ENCODE measurements at regions not wholly inside any gene's neighbourhood (a gene's known extent, or its start where the extent isn't known, plus 50 kb on each side); places are given as distances from the start of the nearest gene placed in this dataset.

DNA sequence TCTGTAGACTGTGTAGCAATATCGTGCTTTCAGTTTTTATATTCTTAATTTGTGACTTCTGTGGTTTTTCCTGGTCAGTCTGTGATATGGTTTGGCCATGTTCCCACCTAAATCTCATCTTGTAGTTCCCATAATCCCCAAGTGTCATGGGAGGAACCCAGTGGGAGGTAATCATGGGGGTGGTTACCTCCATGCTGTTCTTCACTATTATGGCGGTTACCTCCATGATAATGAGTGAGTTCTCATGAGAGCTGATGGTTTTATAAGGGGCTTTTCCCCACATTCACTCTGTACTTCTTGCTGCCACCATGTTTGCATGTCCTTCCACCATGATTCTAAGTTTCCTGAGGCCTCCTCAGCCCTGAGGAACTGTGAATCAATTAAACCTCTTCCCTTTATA is 169.8 kb downstream of the LEPR start:
- H3K4me3 ChIP-seq (ENCODE audit: low read depth in 1 of 3, low read length in 3 of 3) = no peak overlapping the region
- TF ChIP-seq, protein P1, sequence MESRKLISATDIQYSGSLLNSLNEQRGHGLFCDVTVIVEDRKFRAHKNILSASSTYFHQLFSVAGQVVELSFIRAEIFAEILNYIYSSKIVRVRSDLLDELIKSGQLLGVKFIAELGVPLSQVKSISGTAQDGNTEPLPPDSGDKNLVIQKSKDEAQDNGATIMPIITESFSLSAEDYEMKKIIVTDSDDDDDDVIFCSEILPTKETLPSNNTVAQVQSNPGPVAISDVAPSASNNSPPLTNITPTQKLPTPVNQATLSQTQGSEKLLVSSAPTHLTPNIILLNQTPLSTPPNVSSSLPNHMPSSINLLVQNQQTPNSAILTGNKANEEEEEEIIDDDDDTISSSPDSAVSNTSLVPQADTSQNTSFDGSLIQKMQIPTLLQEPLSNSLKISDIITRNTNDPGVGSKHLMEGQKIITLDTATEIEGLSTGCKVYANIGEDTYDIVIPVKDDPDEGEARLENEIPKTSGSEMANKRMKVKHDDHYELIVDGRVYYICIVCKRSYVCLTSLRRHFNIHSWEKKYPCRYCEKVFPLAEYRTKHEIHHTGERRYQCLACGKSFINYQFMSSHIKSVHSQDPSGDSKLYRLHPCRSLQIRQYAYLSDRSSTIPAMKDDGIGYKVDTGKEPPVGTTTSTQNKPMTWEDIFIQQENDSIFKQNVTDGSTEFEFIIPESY (IDR thresholded peaks at IDR 0.05) = no peak
- TF ChIP-seq FOXA1 (IDR thresholded peaks at IDR 0.05) (no peak), FOXA2 (IDR thresholded peaks at IDR 0.05) (no peak), TAF1 (conservative IDR thresholded peaks at IDR 0.05) (no peak), RAD21 (IDR thresholded peaks at IDR 0.05) (no peak), GABPA (IDR thresholded peaks at IDR 0.05 in 1 of 2, conservative IDR thresholded peaks at IDR 0.05 in 1 of 2) (no peak), JUND (IDR thresholded peaks at IDR 0.05) (no peak), YY1 (IDR thresholded peaks at IDR 0.05) (no peak), HNF4G (IDR thresholded peaks at IDR 0.05) (no peak), NR2F2 (IDR thresholded peaks at IDR 0.05) (no peak)
- TF ChIP-seq, protein P2, sequence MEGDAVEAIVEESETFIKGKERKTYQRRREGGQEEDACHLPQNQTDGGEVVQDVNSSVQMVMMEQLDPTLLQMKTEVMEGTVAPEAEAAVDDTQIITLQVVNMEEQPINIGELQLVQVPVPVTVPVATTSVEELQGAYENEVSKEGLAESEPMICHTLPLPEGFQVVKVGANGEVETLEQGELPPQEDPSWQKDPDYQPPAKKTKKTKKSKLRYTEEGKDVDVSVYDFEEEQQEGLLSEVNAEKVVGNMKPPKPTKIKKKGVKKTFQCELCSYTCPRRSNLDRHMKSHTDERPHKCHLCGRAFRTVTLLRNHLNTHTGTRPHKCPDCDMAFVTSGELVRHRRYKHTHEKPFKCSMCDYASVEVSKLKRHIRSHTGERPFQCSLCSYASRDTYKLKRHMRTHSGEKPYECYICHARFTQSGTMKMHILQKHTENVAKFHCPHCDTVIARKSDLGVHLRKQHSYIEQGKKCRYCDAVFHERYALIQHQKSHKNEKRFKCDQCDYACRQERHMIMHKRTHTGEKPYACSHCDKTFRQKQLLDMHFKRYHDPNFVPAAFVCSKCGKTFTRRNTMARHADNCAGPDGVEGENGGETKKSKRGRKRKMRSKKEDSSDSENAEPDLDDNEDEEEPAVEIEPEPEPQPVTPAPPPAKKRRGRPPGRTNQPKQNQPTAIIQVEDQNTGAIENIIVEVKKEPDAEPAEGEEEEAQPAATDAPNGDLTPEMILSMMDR (IDR thresholded peaks at IDR 0.05; ENCODE audit: low read depth, low read length, missing input control) = no peak
- TF ChIP-seq, protein P3, sequence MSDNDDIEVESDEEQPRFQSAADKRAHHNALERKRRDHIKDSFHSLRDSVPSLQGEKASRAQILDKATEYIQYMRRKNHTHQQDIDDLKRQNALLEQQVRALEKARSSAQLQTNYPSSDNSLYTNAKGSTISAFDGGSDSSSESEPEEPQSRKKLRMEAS (IDR thresholded peaks at IDR 0.05) = no peak
- no peak for DNase-seq (ENCODE audit: low spot score)
- no peak overlapping the region for H3K9ac ChIP-seq (ENCODE audit: low read depth in 1 of 2, low read length in 2 of 2)
- peaks cover 0 to 7% (median 1%) of the 10 kb centered on the region in 4 donors for H3K36me3 ChIP-seq (ENCODE audit: control insufficient read depth in 4 of 4, insufficient read depth in 3 of 4, low read depth in 1 of 4, low read length in 3 of 4)
- H3K27me3 ChIP-seq (ENCODE audit: control insufficient read depth in 4 of 4, insufficient read depth in 4 of 4, low read length in 3 of 4) = no peaks in the 10 kb centered on the region
- no peaks in the 10 kb centered on the region for H3K9me3 ChIP-seq (ENCODE audit: control insufficient read depth in 4 of 4, low read length in 3 of 4)
- no peak overlapping the region for H3K27ac ChIP-seq (ENCODE audit: low read depth in 1 of 2, low read length in 2 of 2)
- H3K4me1 ChIP-seq (ENCODE audit: control insufficient read depth in 4 of 4, insufficient read depth in 4 of 4, low read length in 3 of 4) = no peaks in the 10 kb centered on the region
- WGBS = 94% methylated on average over 2 of the region's 2 CpGs

DNA sequence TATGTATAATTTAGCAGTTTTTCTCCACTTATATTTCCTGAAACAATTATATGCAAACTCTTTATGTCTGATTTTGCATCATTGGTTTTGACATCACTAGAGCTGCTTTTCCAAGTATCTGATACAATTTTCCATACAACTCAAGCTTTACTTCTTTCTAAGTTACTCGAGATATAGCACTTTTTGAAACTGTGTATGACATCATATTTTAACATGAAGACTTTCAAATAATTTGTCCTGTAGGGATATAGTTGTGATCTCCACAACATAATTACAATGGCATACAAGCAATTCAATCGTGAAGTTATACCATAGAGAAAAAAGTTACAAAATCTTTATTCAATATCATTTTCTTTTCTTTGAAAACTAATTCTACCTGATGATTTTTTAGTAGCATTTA is 173.0 kb downstream of the LEPR start:
- no peak overlapping the region for H3K9ac ChIP-seq (ENCODE audit: low read depth in 1 of 2, low read length in 2 of 2)
- TF ChIP-seq SP1 (IDR thresholded peaks at IDR 0.05) (no peak), NR2F2 (IDR thresholded peaks at IDR 0.05) (no peak), TAF1 (conservative IDR thresholded peaks at IDR 0.05) (no peak), EGR1 (IDR thresholded peaks at IDR 0.05; ENCODE audit: low read depth in 2 of 2) (no peak), HNF4A (conservative IDR thresholded peaks at IDR 0.05) (no peak), HNF4G (IDR thresholded peaks at IDR 0.05) (no peak)
- TF ChIP-seq, protein P4, sequence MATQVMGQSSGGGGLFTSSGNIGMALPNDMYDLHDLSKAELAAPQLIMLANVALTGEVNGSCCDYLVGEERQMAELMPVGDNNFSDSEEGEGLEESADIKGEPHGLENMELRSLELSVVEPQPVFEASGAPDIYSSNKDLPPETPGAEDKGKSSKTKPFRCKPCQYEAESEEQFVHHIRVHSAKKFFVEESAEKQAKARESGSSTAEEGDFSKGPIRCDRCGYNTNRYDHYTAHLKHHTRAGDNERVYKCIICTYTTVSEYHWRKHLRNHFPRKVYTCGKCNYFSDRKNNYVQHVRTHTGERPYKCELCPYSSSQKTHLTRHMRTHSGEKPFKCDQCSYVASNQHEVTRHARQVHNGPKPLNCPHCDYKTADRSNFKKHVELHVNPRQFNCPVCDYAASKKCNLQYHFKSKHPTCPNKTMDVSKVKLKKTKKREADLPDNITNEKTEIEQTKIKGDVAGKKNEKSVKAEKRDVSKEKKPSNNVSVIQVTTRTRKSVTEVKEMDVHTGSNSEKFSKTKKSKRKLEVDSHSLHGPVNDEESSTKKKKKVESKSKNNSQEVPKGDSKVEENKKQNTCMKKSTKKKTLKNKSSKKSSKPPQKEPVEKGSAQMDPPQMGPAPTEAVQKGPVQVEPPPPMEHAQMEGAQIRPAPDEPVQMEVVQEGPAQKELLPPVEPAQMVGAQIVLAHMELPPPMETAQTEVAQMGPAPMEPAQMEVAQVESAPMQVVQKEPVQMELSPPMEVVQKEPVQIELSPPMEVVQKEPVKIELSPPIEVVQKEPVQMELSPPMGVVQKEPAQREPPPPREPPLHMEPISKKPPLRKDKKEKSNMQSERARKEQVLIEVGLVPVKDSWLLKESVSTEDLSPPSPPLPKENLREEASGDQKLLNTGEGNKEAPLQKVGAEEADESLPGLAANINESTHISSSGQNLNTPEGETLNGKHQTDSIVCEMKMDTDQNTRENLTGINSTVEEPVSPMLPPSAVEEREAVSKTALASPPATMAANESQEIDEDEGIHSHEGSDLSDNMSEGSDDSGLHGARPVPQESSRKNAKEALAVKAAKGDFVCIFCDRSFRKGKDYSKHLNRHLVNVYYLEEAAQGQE (IDR thresholded peaks at IDR 0.05) = no peak
- TF ChIP-seq, protein P2 (IDR thresholded peaks at IDR 0.05; ENCODE audit: low read depth, low read length, missing input control) = no peak
- TF ChIP-seq, protein P1 (IDR thresholded peaks at IDR 0.05) = no peak
- TF ChIP-seq, protein P3 (IDR thresholded peaks at IDR 0.05) = no peak
- H3K9me3 ChIP-seq (ENCODE audit: control insufficient read depth in 4 of 4, low read length in 3 of 4) = no peaks in the 10 kb centered on the region
- peaks cover 0 to 7% (median 1%) of the 10 kb centered on the region in 4 donors for H3K36me3 ChIP-seq (ENCODE audit: control insufficient read depth in 4 of 4, insufficient read depth in 3 of 4, low read depth in 1 of 4, low read length in 3 of 4)
- DNase-seq (ENCODE audit: low spot score) = no peak
- WGBS = 97% methylated on average over 2 of the region's 2 CpGs
- H3K4me1 ChIP-seq (ENCODE audit: control insufficient read depth in 4 of 4, insufficient read depth in 4 of 4, low read length in 3 of 4) = peaks cover 0 to 8% (median 5%) of the 10 kb centered on the region in 4 donors
- H3K27me3 ChIP-seq (ENCODE audit: control insufficient read depth in 4 of 4, insufficient read depth in 4 of 4, low read length in 3 of 4) = no peaks in the 10 kb centered on the region
- no peak overlapping the region for H3K4me3 ChIP-seq (ENCODE audit: low read depth in 1 of 3, low read length in 3 of 3)
- no peak overlapping the region for H3K27ac ChIP-seq (ENCODE audit: low read depth in 1 of 2, low read length in 2 of 2)
